ENCODE measurements at regions not wholly inside any gene's neighbourhood (a gene's known extent, or its start where the extent isn't known, plus 50 kb on each side); places are given as distances from the start of the nearest gene placed in this dataset.

DNA sequence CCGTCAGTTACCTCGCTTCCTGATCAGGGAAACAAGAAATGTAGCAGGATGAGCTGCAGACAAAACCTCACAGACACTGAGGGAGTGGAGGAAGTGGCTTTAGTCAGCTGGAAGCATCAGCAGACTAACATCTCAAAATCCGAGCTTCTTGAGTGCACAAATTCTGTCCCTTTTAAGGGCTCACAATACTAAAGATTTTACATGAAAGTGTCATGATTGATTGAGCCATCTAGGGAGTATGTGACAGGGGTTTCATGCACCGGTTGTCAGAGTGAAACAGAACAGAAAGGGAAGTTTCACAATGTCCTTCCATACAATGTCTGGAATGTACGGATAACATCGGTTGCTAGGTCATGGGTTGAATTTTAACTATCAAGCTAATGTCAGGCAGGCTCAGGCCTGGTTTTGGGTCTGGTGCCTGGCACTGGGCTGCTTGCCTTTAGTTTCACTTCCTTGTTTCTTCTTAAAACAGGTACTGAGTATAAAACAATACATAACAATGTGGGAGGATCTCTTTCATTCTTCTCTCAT, 1235.7 kb downstream of the CDY2B start:
- no peak for TF ChIP-seq CTCF (IDR thresholded peaks at IDR 0.05)

GRCh38 chrY:16639777-16640176, 1240.2 kb downstream of the CDY2B start:
- no peak for TF ChIP-seq CTCF (IDR thresholded peaks at IDR 0.05)

- no peak for TF ChIP-seq CTCF (IDR thresholded peaks at IDR 0.05)
Observed at GRCh38 chrY:16636254-16636653, 1243.8 kb downstream of the CDY2B start.

DNA sequence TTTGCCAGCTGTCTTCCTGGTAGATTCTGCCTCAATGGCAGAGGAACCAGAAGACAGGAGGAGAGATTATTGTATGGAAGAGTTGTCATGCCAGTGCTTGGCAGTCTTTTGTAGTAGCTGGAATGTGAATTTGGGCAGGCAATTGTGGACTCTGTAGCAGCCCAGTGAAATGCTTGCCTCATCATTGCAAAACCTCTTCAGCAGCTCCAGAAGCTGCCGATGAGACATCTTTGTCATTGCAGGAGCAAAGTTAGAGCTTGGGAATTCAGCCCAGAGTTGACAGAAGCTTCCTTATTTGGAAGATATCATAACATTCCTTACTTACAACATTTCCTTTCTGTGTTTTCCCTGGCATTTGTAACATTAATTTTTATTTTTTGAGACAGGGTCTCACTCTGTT, 1250.9 kb downstream of the CDY2B start:
- TF ChIP-seq CTCF (IDR thresholded peaks at IDR 0.05) = no peak

- TF ChIP-seq CTCF (IDR thresholded peaks at IDR 0.05) = no peak
Observed at GRCh38 chrY:16627122-16627521, 1252.9 kb downstream of the CDY2B start.

GRCh38 chrY:16616201-16616975, 1263.6 kb downstream of the CDY2B start:
- no peak for TF ChIP-seq CTCF (IDR thresholded peaks at IDR 0.05)

DNA sequence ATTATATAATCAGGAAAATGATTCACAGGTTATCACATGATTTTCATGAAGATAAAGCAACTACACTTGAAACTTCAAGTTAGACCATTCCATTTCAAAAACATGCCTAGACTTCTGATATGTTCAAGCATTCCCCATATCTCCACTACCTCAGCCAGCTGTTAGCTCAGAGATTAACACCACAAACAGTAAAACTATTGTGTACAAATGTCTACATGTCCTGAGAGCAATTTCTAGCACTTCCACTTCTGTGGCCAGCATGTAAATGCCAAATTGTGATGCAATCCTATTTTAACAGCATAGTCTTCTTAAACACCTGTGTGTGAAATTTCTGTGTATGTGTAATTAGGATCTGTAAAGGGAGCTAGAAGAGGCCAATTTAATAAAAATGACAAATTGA, 1271.3 kb downstream of the CDY2B start:
- no peak for TF ChIP-seq CTCF (IDR thresholded peaks at IDR 0.05)

All from LNCAP (cell line).